HFFc6 (cell line): ENCODE measurements at regions not wholly inside any gene's neighbourhood (a gene's known extent, or its start where the extent isn't known, plus 50 kb on each side); places are given as distances from the start of the nearest gene placed in this dataset.

ENCODE experiments used
- DNase-seq: peaks from one replicate; pipeline ENCODE4 v3.0.0-alpha.2; 2018
- H3K27ac Mint-ChIP-seq: 2 replicates; pipeline ENCODE4 v1.8.0; 2020; ENCODE audit warnings: mild to moderate bottlenecking, mixed read lengths
- H3K27me3 Mint-ChIP-seq: 2 replicates; pipeline ENCODE4 v1.8.0; 2021; ENCODE audit warnings: mild to moderate bottlenecking, moderate library complexity, mixed read lengths; ENCODE audit not compliant: insufficient read depth
- H3K36me3 Mint-ChIP-seq: 2 replicates; pipeline ENCODE4 v1.8.0; 2021; ENCODE audit warnings: low read depth, mixed read lengths
- H3K4me1 Mint-ChIP-seq: 2 replicates; pipeline ENCODE4 v1.8.0; 2020; ENCODE audit warnings: low read depth, mixed read lengths
- H3K4me3 Mint-ChIP-seq: 2 replicates; pipeline ENCODE4 v1.8.0; 2020; ENCODE audit warnings: mild to moderate bottlenecking, moderate library complexity, mixed read lengths
- H3K9me3 Mint-ChIP-seq: 2 replicates; pipeline ENCODE4 v1.8.0; 2020; ENCODE audit warnings: mild to moderate bottlenecking, mixed read lengths
- CTCF ChIP-seq: fragments of 200-600 bp; sonication (generic); IDR thresholded peaks from 2 replicates; pipeline ENCODE4 v1.5.0; 2021; ENCODE audit warnings: antibody characterized with exemption, mild to moderate bottlenecking

DNA sequence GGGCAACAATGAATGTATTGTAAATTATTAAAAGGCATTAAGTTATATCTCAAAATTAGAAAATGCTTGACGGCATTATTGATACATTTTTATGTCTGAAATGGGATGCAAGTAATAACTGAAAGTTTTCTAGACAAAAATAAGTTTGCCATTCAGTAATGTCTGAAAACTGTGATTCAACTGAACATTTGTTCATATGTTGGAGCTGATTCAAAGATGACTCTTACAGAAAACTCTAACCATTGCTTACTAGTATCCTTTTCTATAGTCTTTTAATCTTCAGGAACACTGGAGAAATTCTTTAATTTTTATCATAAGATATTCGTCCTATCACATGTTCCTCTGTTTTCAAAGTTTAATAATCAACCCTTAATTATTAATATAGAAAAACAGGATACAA is 71.1 kb upstream of the TFEC start:
- H3K4me3 Mint-ChIP-seq = no peak overlapping the region
- no peak for TF ChIP-seq CTCF
- H3K27ac Mint-ChIP-seq = peak overlapping the region; percentile 16; the same call in 1 of the 2 replicates
- peak; percentile 32 for DNase-seq
- no peaks in the 10 kb centered on the region for H3K27me3 Mint-ChIP-seq
- H3K9me3 Mint-ChIP-seq = no peaks in the 10 kb centered on the region
- no peaks in the 10 kb centered on the region; the same call in 1 of the 2 replicates for H3K36me3 Mint-ChIP-seq
- peaks cover 41% of the 10 kb centered on the region for H3K4me1 Mint-ChIP-seq

- TF ChIP-seq CTCF = no peak
- Mint-ChIP-seq H3K27me3 (peaks cover 11% of the 10 kb centered on the region; the same call in 1 of the 2 replicates), H3K36me3 (no peaks in the 10 kb centered on the region; the same call in 1 of the 2 replicates), H3K4me3 (no peak overlapping the region), H3K27ac (no peak overlapping the region), H3K4me1 (peaks cover 6% of the 10 kb centered on the region; the same call in 1 of the 2 replicates), H3K9me3 (0 out of 2 replicates have a peak, but pooled peaks cover 4% of the 10 kb centered on the region)
- DNase-seq = no peak
Observed at GRCh38 chr7:116111475-116111874, 80.9 kb upstream of the TFEC start.

- DNase-seq = no peak
- Mint-ChIP-seq H3K27me3 (peaks cover 11% of the 10 kb centered on the region; the same call in 1 of the 2 replicates), H3K9me3 (0 out of 2 replicates have a peak, but pooled peaks cover 4% of the 10 kb centered on the region), H3K27ac (no peak overlapping the region), H3K4me1 (peaks cover 12% of the 10 kb centered on the region; the same call in 1 of the 2 replicates), H3K4me3 (no peak overlapping the region), H3K36me3 (no peaks in the 10 kb centered on the region; the same call in 1 of the 2 replicates)
- no peak for TF ChIP-seq CTCF
Observed at GRCh38 chr7:116113310-116113709, 82.7 kb upstream of the TFEC start.

DNA sequence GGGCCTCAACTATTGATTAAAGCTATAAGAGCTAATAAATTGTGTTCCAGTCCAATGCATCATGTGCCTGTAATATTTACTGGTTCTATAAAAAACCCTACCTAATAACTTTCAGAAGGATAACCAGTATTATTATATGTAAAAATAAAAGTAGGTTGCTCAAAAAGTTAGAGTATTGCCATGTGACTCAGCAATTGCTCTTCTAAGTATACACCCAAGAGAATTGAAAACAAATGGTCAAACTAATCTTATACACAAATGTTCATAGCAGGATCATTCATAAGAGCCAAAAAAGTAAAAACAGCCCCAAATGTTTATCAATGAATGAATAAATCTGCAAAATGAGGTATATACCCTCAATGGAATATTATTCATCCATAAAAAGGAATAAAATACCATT is 89.5 kb upstream of the TES start:
- H3K4me1 Mint-ChIP-seq = peaks cover 19% of the 10 kb centered on the region; the same call in 1 of the 2 replicates
- no peaks in the 10 kb centered on the region for H3K36me3 Mint-ChIP-seq
- no peak overlapping the region for H3K27ac Mint-ChIP-seq
- no peaks in the 10 kb centered on the region for H3K9me3 Mint-ChIP-seq
- no peak overlapping the region for H3K4me3 Mint-ChIP-seq
- no peak for DNase-seq
- peaks cover 3% of the 10 kb centered on the region; the same call in 1 of the 2 replicates for H3K27me3 Mint-ChIP-seq
- no peak for TF ChIP-seq CTCF

DNA sequence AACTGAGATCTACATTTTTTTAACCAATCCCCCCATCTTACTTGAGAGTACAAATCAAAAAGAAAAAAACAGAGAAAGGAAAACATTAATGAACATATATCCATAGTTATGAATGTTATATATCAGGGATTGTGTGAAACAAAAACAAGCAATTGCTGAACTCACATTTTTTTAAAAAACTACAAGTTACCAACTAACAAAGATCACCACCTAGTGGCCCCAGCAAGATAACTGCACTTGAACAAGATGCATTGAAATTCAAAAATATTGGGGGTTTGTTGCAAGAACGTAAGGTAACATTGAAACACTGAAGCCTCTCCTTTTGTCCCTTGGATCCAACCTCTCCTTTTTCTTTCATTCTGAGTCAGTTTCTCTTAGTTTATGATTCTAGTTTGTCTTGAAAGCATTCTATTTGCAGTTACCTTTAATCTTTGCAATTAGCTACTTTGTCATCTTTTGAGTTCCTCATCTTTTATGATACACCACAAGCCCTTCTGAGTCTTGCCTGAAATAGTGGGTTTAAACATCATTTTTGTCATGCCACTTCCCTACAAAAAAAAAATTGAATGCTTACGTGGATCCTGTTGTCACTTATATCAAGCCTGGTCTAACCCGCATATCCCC is 87.3 kb upstream of the TES start:
- H3K9me3 Mint-ChIP-seq = peaks cover 9% of the 10 kb centered on the region
- peaks cover 9% of the 10 kb centered on the region for H3K36me3 Mint-ChIP-seq
- peaks cover 5% of the 10 kb centered on the region; the same call in 1 of the 2 replicates for H3K27me3 Mint-ChIP-seq

More for the DNA sequence above, 87.3 kb upstream of the TES start:
- peaks cover 16% of the 10 kb centered on the region; the same call in 1 of the 2 replicates for H3K4me1 Mint-ChIP-seq
- no peak overlapping the region for H3K27ac Mint-ChIP-seq
- peak; percentile 87 for TF ChIP-seq CTCF
- no peak overlapping the region for H3K4me3 Mint-ChIP-seq
- peak; percentile 38 for DNase-seq
